SK-N-SH treated with all-trans-retinoic acid at 6 μM for 48 hours (cell line): ENCODE measurements at regions not wholly inside any gene's neighbourhood (a gene's known extent, or its start where the extent isn't known, plus 50 kb on each side); places are given as distances from the start of the nearest gene placed in this dataset.
"Not testable (repeated sequence)": the region's sequence is repeated elsewhere in the genome, so short reads cannot be mapped to it uniquely, and the experiment has no call there.

ENCODE experiments used
- ATAC-seq: fragments of 200-7000 bp; cut with Tn5 transposase; 3 replicates; pipeline ENCODE4 v1.9.1; 2020; ENCODE audit warnings: mild to moderate bottlenecking, moderate library complexity
- ARNTL ChIP-seq: fragments of 450-650 bp; formaldehyde crosslinking; IDR thresholded peaks from 2 replicates; pipeline ENCODE4 v1.5.0; 2020; ENCODE audit warnings: low read depth, mild to moderate bottlenecking, moderate library complexity, borderline replicate concordance
- BACH2 ChIP-seq: fragments of 250-450 bp; sonication (Bioruptor Pico); IDR thresholded peaks from 2 replicates; pipeline ENCODE4 v1.9.0; 2021; ENCODE audit warnings: mild to moderate bottlenecking, borderline replicate concordance
- CREB5 ChIP-seq: fragments of 250-450 bp; sonication (Bioruptor Pico); IDR thresholded peaks from 2 replicates; pipeline ENCODE4 v1.5.1; 2020; ENCODE audit warnings: low read depth, mild to moderate bottlenecking, moderate library complexity
- CSDC2 ChIP-seq: fragments of 250-450 bp; sonication (Bioruptor Pico); IDR thresholded peaks from 2 replicates; pipeline ENCODE4 v1.5.0; 2020; ENCODE audit warnings: mild to moderate bottlenecking, moderate library complexity
- ESRRG ChIP-seq: fragments of 250-450 bp; sonication (Bioruptor Pico); IDR thresholded peaks from 2 replicates; pipeline ENCODE4 v1.6.1; 2021; ENCODE audit warnings: mild to moderate bottlenecking
- ISL1 ChIP-seq: fragments of 250-450 bp; sonication (Bioruptor Pico); IDR thresholded peaks from 2 replicates; pipeline ENCODE4 v2.1.2; 2022; ENCODE audit warnings: mild to moderate bottlenecking, moderate library complexity
- OSR1 ChIP-seq: fragments of 250-450 bp; sonication (Bioruptor Pico); IDR thresholded peaks from 2 replicates; pipeline ENCODE4 v1.8.0; 2022; ENCODE audit warnings: moderate library complexity, mild to moderate bottlenecking, inconsistent platforms
- PATZ1 ChIP-seq: fragments of 250-450 bp; sonication (Bioruptor Pico); IDR thresholded peaks from 2 replicates; pipeline ENCODE4 v1.8.0; 2020; ENCODE audit warnings: mild to moderate bottlenecking, moderate library complexity, borderline replicate concordance
- PPARA ChIP-seq: fragments of 250-450 bp; sonication (Bioruptor Pico); IDR thresholded peaks from 2 replicates; pipeline ENCODE4 v1.5.0; 2020; ENCODE audit warnings: mild to moderate bottlenecking, borderline replicate concordance
- SNAI2 ChIP-seq: fragments of 250-450 bp; sonication (Bioruptor Pico); IDR thresholded peaks from 2 replicates; pipeline ENCODE4 v1.5.0; 2020; ENCODE audit warnings: mild to moderate bottlenecking, moderate library complexity
- TCF4 ChIP-seq: fragments of 250-450 bp; sonication (Bioruptor Pico); IDR thresholded peaks from 2 replicates; pipeline ENCODE4 v1.8.0; 2021; ENCODE audit warnings: mild to moderate bottlenecking, moderate library complexity, borderline replicate concordance
- TOX ChIP-seq: fragments of 250-450 bp; sonication (Bioruptor Pico); IDR thresholded peaks from 2 replicates; pipeline ENCODE4 v1.8.0; 2021; ENCODE audit warnings: mild to moderate bottlenecking, moderate library complexity, borderline replicate concordance
- ZC3H10 ChIP-seq: fragments of 250-450 bp; sonication (Bioruptor Pico); IDR thresholded peaks from 2 replicates; pipeline ENCODE4 v1.5.1; 2021; ENCODE audit warnings: mild to moderate bottlenecking, moderate library complexity
- ZFP3 ChIP-seq: fragments of 250-450 bp; sonication (Bioruptor Pico); IDR thresholded peaks from 2 replicates; pipeline ENCODE4 v1.5.0; 2020; ENCODE audit warnings: mild to moderate bottlenecking, moderate library complexity
- ZFP30 ChIP-seq: fragments of 450-650 bp; formaldehyde crosslinking; IDR thresholded peaks from 2 replicates; pipeline ENCODE4 v1.5.0; 2022; ENCODE audit warnings: mild to moderate bottlenecking, moderate library complexity
- ZNF70 ChIP-seq: fragments of 450-650 bp; formaldehyde crosslinking; IDR thresholded peaks from 2 replicates; pipeline ENCODE4 v1.5.0; 2020; ENCODE audit warnings: mild to moderate bottlenecking, moderate library complexity
- ZNF8 ChIP-seq: fragments of 450-650 bp; formaldehyde crosslinking; IDR thresholded peaks from 2 replicates; pipeline ENCODE4 v1.5.0; 2020; ENCODE audit warnings: mild to moderate bottlenecking, moderate library complexity
- TF ChIP-seq, protein P1 (sequence below): fragments of 250-450 bp; sonication (Bioruptor Pico); IDR thresholded peaks from 2 replicates; pipeline ENCODE4 v1.5.0; 2020; ENCODE audit warnings: mild to moderate bottlenecking, moderate library complexity
- TF ChIP-seq, protein P2 (sequence below): fragments of 250-450 bp; sonication (Bioruptor Pico); IDR thresholded peaks from 2 replicates; pipeline ENCODE4 v1.8.0; 2021; ENCODE audit warnings: low read depth, mild to moderate bottlenecking, moderate library complexity, borderline replicate concordance

- ATAC-seq, result no peak
- TF ChIP-seq PPARA (no peak), BACH2 (CRISPR knock-in tag) (no peak), ZNF70 (no peak), ZNF8 (CRISPR knock-in tag) (no peak), CREB5 (CRISPR knock-in tag) (no peak), CSDC2 (CRISPR knock-in tag) (no peak), TOX (CRISPR knock-in tag) (no peak), ARNTL (CRISPR knock-in tag) (no peak), OSR1 (no peak), ESRRG (no peak), ZFP30 (no peak), ZC3H10 (CRISPR knock-in tag) (no peak), ISL1 (CRISPR knock-in tag) (no peak), ZFP3 (CRISPR knock-in tag) (no peak)
- TF ChIP-seq, protein P1, sequence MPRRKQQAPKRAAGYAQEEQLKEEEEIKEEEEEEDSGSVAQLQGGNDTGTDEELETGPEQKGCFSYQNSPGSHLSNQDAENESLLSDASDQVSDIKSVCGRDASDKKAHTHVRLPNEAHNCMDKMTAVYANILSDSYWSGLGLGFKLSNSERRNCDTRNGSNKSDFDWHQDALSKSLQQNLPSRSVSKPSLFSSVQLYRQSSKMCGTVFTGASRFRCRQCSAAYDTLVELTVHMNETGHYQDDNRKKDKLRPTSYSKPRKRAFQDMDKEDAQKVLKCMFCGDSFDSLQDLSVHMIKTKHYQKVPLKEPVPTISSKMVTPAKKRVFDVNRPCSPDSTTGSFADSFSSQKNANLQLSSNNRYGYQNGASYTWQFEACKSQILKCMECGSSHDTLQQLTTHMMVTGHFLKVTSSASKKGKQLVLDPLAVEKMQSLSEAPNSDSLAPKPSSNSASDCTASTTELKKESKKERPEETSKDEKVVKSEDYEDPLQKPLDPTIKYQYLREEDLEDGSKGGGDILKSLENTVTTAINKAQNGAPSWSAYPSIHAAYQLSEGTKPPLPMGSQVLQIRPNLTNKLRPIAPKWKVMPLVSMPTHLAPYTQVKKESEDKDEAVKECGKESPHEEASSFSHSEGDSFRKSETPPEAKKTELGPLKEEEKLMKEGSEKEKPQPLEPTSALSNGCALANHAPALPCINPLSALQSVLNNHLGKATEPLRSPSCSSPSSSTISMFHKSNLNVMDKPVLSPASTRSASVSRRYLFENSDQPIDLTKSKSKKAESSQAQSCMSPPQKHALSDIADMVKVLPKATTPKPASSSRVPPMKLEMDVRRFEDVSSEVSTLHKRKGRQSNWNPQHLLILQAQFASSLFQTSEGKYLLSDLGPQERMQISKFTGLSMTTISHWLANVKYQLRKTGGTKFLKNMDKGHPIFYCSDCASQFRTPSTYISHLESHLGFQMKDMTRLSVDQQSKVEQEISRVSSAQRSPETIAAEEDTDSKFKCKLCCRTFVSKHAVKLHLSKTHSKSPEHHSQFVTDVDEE (CRISPR knock-in tag), result no peak
- TF ChIP-seq, protein P2, sequence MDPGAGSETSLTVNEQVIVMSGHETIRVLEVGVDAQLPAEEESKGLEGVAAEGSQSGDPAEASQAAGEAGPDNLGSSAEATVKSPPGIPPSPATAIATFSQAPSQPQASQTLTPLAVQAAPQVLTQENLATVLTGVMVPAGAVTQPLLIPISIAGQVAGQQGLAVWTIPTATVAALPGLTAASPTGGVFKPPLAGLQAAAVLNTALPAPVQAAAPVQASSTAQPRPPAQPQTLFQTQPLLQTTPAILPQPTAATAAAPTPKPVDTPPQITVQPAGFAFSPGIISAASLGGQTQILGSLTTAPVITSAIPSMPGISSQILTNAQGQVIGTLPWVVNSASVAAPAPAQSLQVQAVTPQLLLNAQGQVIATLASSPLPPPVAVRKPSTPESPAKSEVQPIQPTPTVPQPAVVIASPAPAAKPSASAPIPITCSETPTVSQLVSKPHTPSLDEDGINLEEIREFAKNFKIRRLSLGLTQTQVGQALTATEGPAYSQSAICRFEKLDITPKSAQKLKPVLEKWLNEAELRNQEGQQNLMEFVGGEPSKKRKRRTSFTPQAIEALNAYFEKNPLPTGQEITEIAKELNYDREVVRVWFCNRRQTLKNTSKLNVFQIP (CRISPR knock-in tag), result no peak
These were observed 133.5 kb downstream of the TMEM182 start for GRCh38 chr2:102895376-102895775.

GRCh38 chr2:102909240-102909639, 147.4 kb downstream of the TMEM182 start:
- ATAC-seq, result not testable (repeated sequence)

DNA sequence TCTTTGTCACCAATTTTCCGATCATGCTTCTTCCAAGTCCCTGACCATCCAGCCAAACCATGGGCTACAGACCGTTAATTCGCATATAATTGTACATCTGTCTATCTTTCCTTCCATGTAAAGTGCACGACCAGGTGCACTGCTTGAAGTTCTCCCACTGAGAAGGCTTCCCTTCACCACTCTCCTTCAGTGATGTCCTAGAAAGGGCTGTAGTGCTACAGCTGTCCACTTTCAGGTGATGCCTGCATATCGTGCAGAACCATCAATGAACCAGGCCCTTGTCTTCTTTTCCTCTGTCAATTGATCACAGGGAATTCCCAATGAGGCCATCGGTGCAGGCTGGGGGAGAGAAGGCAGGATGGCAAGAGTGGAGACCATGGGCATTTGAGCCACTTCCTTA, 148.9 kb downstream of the TMEM182 start:
- TF ChIP-seq SNAI2 (CRISPR knock-in tag) (no peak), ZFP30 (no peak), CREB5 (CRISPR knock-in tag) (no peak), PATZ1 (no peak), ARNTL (CRISPR knock-in tag) (no peak), TCF4 (CRISPR knock-in tag) (no peak), ZC3H10 (CRISPR knock-in tag) (no peak), BACH2 (CRISPR knock-in tag) (no peak)
- TF ChIP-seq, protein P1 (CRISPR knock-in tag), result no peak
- no peak for ATAC-seq
